Pancreas (tissue), 10 donors: ENCODE measurements at regions not wholly inside any gene's neighbourhood (a gene's known extent, or its start where the extent isn't known, plus 50 kb on each side); places are given as distances from the start of the nearest gene placed in this dataset.
A peak's percentile ranks its signal among the peaks of the same experiment; 100 is the strongest.

Source experiments
- ATAC-seq, 4 donors: fragments of 200-7000 bp; cut with Tn5 transposase; one replicate each; pipeline versions ENCODE4 v1.8.0 to v1.9.1; 2020; ENCODE audit warnings: mild to moderate bottlenecking in 4 of 4, moderate library complexity in 4 of 4
- DNase-seq, 6 donors: peaks; one replicate each; pipeline ENCODE4 v3.0.0-alpha.2; 2020
- FAIRE-seq: peaks from 2 replicates; lab custom pipeline; 2012; peaks lifted over from hg19 to GRCh38; lab: Jason Lieb, UNC
- H3K27ac ChIP-seq, 4 donors: fragments of 200-600 bp; sonication (generic); 1 replicate in 3 of 4; 2 replicates in 1 of 4; pipeline versions ENCODE4 v1.5.0 to v1.8.0; 2020
- H3K27me3 ChIP-seq, 4 donors: fragments of 200-600 bp; one replicate each; pipeline ENCODE4 v1.8.0; 2021
- H3K36me3 ChIP-seq, 3 donors: fragments of 200-600 bp; sonication (generic) in 1 of 3; one replicate each; pipeline versions ENCODE4 v1.5.0 to v1.8.0; 2020 to 2021
- H3K4me1 ChIP-seq, 3 donors: fragments of 200-600 bp; one replicate each; pipeline ENCODE4 v1.8.0; 2021
- H3K4me3 ChIP-seq, 4 donors: fragments of 200-600 bp; sonication (generic) in 2 of 4; one replicate each; pipeline versions ENCODE4 v1.5.0 to v1.8.0; 2020 to 2021
- H3K9me3 ChIP-seq, 4 donors: fragments of 200-600 bp; one replicate each; pipeline ENCODE4 v1.8.0; 2021
- CTCF ChIP-seq, 4 donors: fragments of 200-600 bp; sonication (generic) in 3 of 4; IDR thresholded peaks; one replicate each; pipeline versions ENCODE4 v1.5.0 to v1.8.0; 2021; ENCODE audit warnings: antibody characterized with exemption in 4 of 4
- WGBS, 2 donors: extraction: QIAGEN DNeasy Blood & Tissue Kit; methylation state at CpG; one replicate each; pipeline ENCODE4 v1.1.7; 2013; 5-methylcytosine and 5-hydroxymethylcytosine counted together
- intact Hi-C, 3 donors: fragments of 100-400 bp; cut with DNase I; formaldehyde crosslinking; loops; one replicate each; pipeline versions ENCODE4 v1.11.1 to v1.14.2; 2022
- donor health status: healthy with polysubstance abuse.
- donor health status: DM: no; HTN: no; CAD: no; lungs with moderate emphysema.
- donor health status: DM: no; HTN: no; CAD: no.
- donor health status: control.
- donor health status: control.
- donor health status: Bipolar disorder and iron deficiency.
- donor health status: DM: yes; HTN: yes; CAD: no.
- donor health status: DM: no; HTN: no; CAD: no.
- donor health status: DM: no; HTN: no; CAD: no.
- donor health status: DM: yes; HTN: yes; CAD: no.

- peak in 1 of 4 donors; percentile 62 for ATAC-seq
- no peak for DNase-seq
- no peak overlapping the region for H3K27ac ChIP-seq
- no peaks in the 10 kb centered on the region for H3K4me1 ChIP-seq
- FAIRE-seq = no peak
- intact Hi-C loops = no loop called here
- H3K4me3 ChIP-seq = no peak overlapping the region
- WGBS, 2 donors = 28 to 31% methylated on average over 6 of the region's 6 CpGs
- TF ChIP-seq CTCF (IDR thresholded peaks at IDR 0.05) = no peak
- no peaks in the 10 kb centered on the region for H3K9me3 ChIP-seq
- H3K36me3 ChIP-seq = no peaks in the 10 kb centered on the region
- H3K27me3 ChIP-seq = peaks cover 0 to 5% (median 0%) of the 10 kb centered on the region in 4 donors
Observed at GRCh38 chr4:126969360-126970235, 663.2 kb upstream of the INTU start.

GRCh38 chr4:126973201-126973600 is 659.6 kb upstream of the INTU start:
- Histone ChIP-seq H3K36me3 (no peaks in the 10 kb centered on the region), H3K9me3 (no peaks in the 10 kb centered on the region), H3K4me1 (no peaks in the 10 kb centered on the region), H3K27ac (no peak overlapping the region), H3K4me3 (no peak overlapping the region), H3K27me3 (no peaks in the 10 kb centered on the region)
- 34 to 63% methylated on average over 1 of the region's 1 CpG for WGBS, 2 donors
- no peak for FAIRE-seq
- no peak for ATAC-seq
- intact Hi-C loops = no loop called here
- no peak for DNase-seq
- TF ChIP-seq CTCF (IDR thresholded peaks at IDR 0.05) = no peak

- DNase-seq = no peak
- no peak overlapping the region for H3K4me3 ChIP-seq
- WGBS, 2 donors = 25 to 27% methylated on average over 5 of the region's 5 CpGs
- no peak for TF ChIP-seq CTCF (IDR thresholded peaks at IDR 0.05)
- no peak overlapping the region for H3K27ac ChIP-seq
- no peaks in the 10 kb centered on the region for H3K9me3 ChIP-seq
- no peaks in the 10 kb centered on the region for H3K36me3 ChIP-seq
- intact Hi-C loops = no loop called here
- no peak for FAIRE-seq
- no peaks in the 10 kb centered on the region for H3K27me3 ChIP-seq
- no peaks in the 10 kb centered on the region for H3K4me1 ChIP-seq
- no peak for ATAC-seq
Observed at GRCh38 chr4:126976850-126977632, 655.7 kb upstream of the INTU start.

GRCh38 chr4:126986005-126986404 is 646.8 kb upstream of the INTU start:
- no peak overlapping the region for H3K27ac ChIP-seq
- FAIRE-seq (no peak), DNase-seq (no peak), ATAC-seq (no peak)
- intact Hi-C loops = no loop called here
- H3K4me1 ChIP-seq = no peaks in the 10 kb centered on the region
- H3K4me3 ChIP-seq = no peak overlapping the region
- no peaks in the 10 kb centered on the region for H3K36me3 ChIP-seq
- H3K27me3 ChIP-seq = no peaks in the 10 kb centered on the region
- WGBS, 2 donors = 65 to 73% methylated on average over 1 of the region's 1 CpG
- TF ChIP-seq CTCF (IDR thresholded peaks at IDR 0.05) = no peak
- H3K9me3 ChIP-seq = no peaks in the 10 kb centered on the region
